ENCODE measurements at regions not wholly inside any gene's neighbourhood (a gene's known extent, or its start where the extent isn't known, plus 50 kb on each side); places are given as distances from the start of the nearest gene placed in this dataset.

- H3K36me3 ChIP-seq (ENCODE audit: control insufficient read depth in 1 of 2, insufficient read depth in 2 of 2, low read length in 2 of 2): no peaks in the 10 kb centered on the region
- ChIA-PET RAD21 (ENCODE audit: low non-redundant PET in 1 of 2, low total read pairs in 2 of 2, uncharacterized antibody in 2 of 2, unreplicated experiment in 2 of 2) (no interaction called here), POLR2A (interaction anchor here (0.7 kb wide), 1 partner anchor 1156 kb away, joined by 3 read pairs; the partner anchor contains the start of gene TBX3), CTCF (no interaction called here)
- H3K4me3 ChIP-seq (replicated peaks in 1 of 2; ENCODE audit: low read depth in 1 of 2, low read length in 2 of 2): no peak overlapping the region
- no peak overlapping the region for H2AFZ ChIP-seq (ENCODE audit: low read depth, low read length, poor library complexity, severe bottlenecking)
- H4K20me1 ChIP-seq (ENCODE audit: insufficient read depth): no peaks in the 10 kb centered on the region
- H3K4me2 ChIP-seq (ENCODE audit: low read length): no peak overlapping the region
- no peaks in the 10 kb centered on the region for H3K9me2 ChIP-seq (ENCODE audit: insufficient read depth)
- DNase-seq (ENCODE audit: low read depth, low spot score) (no peak), ATAC-seq (no peak)
- BruUV-seq (replicated peaks): no TSS peak
- intact Hi-C loops (cut with micrococcal nuclease): no loop called here
- H3K9me3 ChIP-seq (ENCODE audit: control insufficient read depth in 1 of 2, insufficient read depth in 1 of 2, low read depth in 1 of 2, low read length in 2 of 2): no peaks in the 10 kb centered on the region
- no peak overlapping the region for H3K27ac ChIP-seq (ENCODE audit: low read depth, low read length)
- no peaks in the 10 kb centered on the region for H3K79me2 ChIP-seq (ENCODE audit: insufficient read depth, low read length)
- H3K4me1 ChIP-seq (ENCODE audit: control insufficient read depth in 1 of 2, insufficient read depth in 2 of 2, low read length in 2 of 2): no peaks in the 10 kb centered on the region
- no peaks in the 10 kb centered on the region for H3K27me3 ChIP-seq (ENCODE audit: insufficient read depth, low read length)
- TF ChIP-seq ZFX (IDR thresholded peaks at IDR 0.05) (no peak), ZBTB33 (IDR thresholded peaks at IDR 0.05; ENCODE audit: extremely low read depth, insufficient replicate concordance, low read length) (no peak), CBX3 (IDR thresholded peaks at IDR 0.05; ENCODE audit: low read depth) (no peak), CEBPB (IDR thresholded peaks at IDR 0.05; ENCODE audit: low read depth) (no peak), EGR1 (IDR thresholded peaks at IDR 0.05; ENCODE audit: low read depth) (no peak), ELF1 (IDR thresholded peaks at IDR 0.05; ENCODE audit: borderline replicate concordance, low read depth) (no peak), CTCF (IDR thresholded peaks at IDR 0.05 in 2 of 3, conservative IDR thresholded peaks at IDR 0.05 in 1 of 3; ENCODE audit: borderline replicate concordance in 1 of 3, insufficient read depth in 1 of 3, low read depth in 2 of 3, low read length in 2 of 3) (no peak), FOSL1 (IDR thresholded peaks at IDR 0.05; ENCODE audit: low read depth) (no peak), REST (IDR thresholded peaks at IDR 0.05; ENCODE audit: low read depth) (no peak), SP1 (IDR thresholded peaks at IDR 0.05; ENCODE audit: low read depth) (no peak), TCF7L2 (IDR thresholded peaks at IDR 0.05; ENCODE audit: borderline replicate concordance, extremely low read depth, insufficient read depth, insufficient read length) (no peak), YY1 (IDR thresholded peaks at IDR 0.05; ENCODE audit: extremely low read depth, insufficient replicate concordance, low read depth, low read length) (no peak), POLR2A (IDR thresholded peaks at IDR 0.05; ENCODE audit: borderline replicate concordance, extremely low read depth, insufficient read depth, insufficient read length) (no peak), ATF3 (IDR thresholded peaks at IDR 0.05) (no peak), EZH2 (IDR thresholded peaks at IDR 0.05) (no peak), JUND (IDR thresholded peaks at IDR 0.05) (no peak), ZNF274 (IDR thresholded peaks at IDR 0.05; ENCODE audit: low read depth, low read length) (no peak), MAX (IDR thresholded peaks at IDR 0.05) (no peak), EZH2phosphoT487 (IDR thresholded peaks at IDR 0.05; ENCODE audit: borderline replicate concordance) (no peak), SIN3A (IDR thresholded peaks at IDR 0.05; ENCODE audit: low read depth) (no peak)
- H3K9ac ChIP-seq (ENCODE audit: low read length): no peak overlapping the region
Measured at GRCh38 chr12:115840159-115840558, 437.3 kb downstream of the MED13L start.

All from HCT116 (cell line).